Progenitor cell of endocrine pancreas (in vitro differentiated cells): ENCODE measurements at regions not wholly inside any gene's neighbourhood (a gene's known extent, or its start where the extent isn't known, plus 50 kb on each side); places are given as distances from the start of the nearest gene placed in this dataset.

Experiments
- DNase-seq: peaks from one replicate; pipeline ENCODE4 v3.0.0; 2021; ENCODE audit warnings: low spot score; ENCODE audit not compliant: unreplicated experiment
- H3K27ac Mint-ChIP-seq: 2 replicates; pipeline ENCODE4 v1.8.0; 2021; ENCODE audit warnings: mild to moderate bottlenecking, moderate library complexity, mixed read lengths
- H3K27me3 Mint-ChIP-seq: 2 replicates; pipeline ENCODE4 v1.8.0; 2021; ENCODE audit warnings: mixed read lengths
- H3K36me3 Mint-ChIP-seq: 2 replicates; pipeline ENCODE4 v1.8.0; 2022; ENCODE audit warnings: mixed read lengths; ENCODE audit not compliant: insufficient read depth
- H3K4me1 Mint-ChIP-seq: 2 replicates; pipeline ENCODE4 v1.8.0; 2021; ENCODE audit warnings: low read depth, mixed read lengths
- H3K4me3 Mint-ChIP-seq: 2 replicates; pipeline ENCODE4 v1.8.0; 2021; ENCODE audit warnings: low read depth, mild to moderate bottlenecking, moderate library complexity, mixed read lengths
- H3K9me3 Mint-ChIP-seq: 2 replicates; pipeline ENCODE4 v1.8.0; 2021; ENCODE audit warnings: low read depth, mixed read lengths
- TF ChIP-seq, protein P1 (sequence below): fragments of 200-600 bp; sonication (generic); IDR thresholded peaks from one replicate; pipeline ENCODE4 v1.5.0; 2021; ENCODE audit warnings: antibody characterized with exemption, mild to moderate bottlenecking; ENCODE audit not compliant: unreplicated experiment

DNA sequence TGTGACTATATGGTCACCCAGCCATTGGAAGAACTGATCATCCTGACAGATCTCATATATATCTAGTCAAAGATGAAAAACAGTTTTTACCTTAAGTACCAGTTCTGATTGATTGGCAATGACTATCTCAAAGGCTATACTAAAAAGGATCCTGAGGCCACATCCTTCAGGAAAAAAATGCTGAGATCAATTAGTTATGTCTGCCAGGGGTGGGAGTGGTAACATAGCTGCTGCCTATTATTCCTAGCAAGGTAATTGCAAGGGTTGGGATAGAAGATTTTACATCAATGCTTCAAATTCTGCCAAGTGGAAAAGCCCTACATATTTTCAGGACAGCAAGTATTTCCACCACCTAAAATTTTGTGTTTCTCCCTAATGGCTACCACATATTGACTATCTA, 114.7 kb downstream of the C1D start:
- no peak for DNase-seq
- H3K4me3 Mint-ChIP-seq = no peak overlapping the region
- H3K9me3 Mint-ChIP-seq = peaks cover 8% of the 10 kb centered on the region
- TF ChIP-seq, protein P1, sequence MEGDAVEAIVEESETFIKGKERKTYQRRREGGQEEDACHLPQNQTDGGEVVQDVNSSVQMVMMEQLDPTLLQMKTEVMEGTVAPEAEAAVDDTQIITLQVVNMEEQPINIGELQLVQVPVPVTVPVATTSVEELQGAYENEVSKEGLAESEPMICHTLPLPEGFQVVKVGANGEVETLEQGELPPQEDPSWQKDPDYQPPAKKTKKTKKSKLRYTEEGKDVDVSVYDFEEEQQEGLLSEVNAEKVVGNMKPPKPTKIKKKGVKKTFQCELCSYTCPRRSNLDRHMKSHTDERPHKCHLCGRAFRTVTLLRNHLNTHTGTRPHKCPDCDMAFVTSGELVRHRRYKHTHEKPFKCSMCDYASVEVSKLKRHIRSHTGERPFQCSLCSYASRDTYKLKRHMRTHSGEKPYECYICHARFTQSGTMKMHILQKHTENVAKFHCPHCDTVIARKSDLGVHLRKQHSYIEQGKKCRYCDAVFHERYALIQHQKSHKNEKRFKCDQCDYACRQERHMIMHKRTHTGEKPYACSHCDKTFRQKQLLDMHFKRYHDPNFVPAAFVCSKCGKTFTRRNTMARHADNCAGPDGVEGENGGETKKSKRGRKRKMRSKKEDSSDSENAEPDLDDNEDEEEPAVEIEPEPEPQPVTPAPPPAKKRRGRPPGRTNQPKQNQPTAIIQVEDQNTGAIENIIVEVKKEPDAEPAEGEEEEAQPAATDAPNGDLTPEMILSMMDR = no peak
- peaks cover 23% of the 10 kb centered on the region for H3K4me1 Mint-ChIP-seq
- peaks cover 3% of the 10 kb centered on the region for H3K36me3 Mint-ChIP-seq
- no peak overlapping the region for H3K27ac Mint-ChIP-seq
- H3K27me3 Mint-ChIP-seq = no peaks in the 10 kb centered on the region

DNA sequence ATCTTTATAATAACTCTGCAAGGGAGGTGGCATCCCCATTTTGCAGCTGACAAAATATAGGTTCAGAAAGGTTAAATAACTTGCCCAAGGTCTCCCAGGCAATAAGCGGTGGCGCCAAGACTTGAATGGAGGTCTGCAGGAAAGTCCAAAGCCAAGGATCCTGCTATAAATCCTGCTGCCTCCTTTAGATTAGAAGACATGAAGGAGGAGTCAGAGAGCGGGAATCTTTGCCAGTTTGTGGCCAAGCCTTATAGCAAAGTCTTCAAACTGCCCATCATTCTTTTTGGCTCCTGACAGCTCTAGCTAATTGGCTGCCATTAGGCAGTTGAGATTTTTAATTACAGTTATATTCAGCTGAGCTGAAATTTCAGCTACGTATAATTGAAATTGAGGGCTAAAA, 114.3 kb downstream of the C1D start:
- TF ChIP-seq, protein P1 = no peak
- no peak overlapping the region for H3K4me3 Mint-ChIP-seq
- no peaks in the 10 kb centered on the region for H3K36me3 Mint-ChIP-seq
- no peak for DNase-seq
- H3K4me1 Mint-ChIP-seq = peaks cover 23% of the 10 kb centered on the region
- no peaks in the 10 kb centered on the region for H3K27me3 Mint-ChIP-seq
- H3K27ac Mint-ChIP-seq = no peak overlapping the region
- H3K9me3 Mint-ChIP-seq = peaks cover 3% of the 10 kb centered on the region

DNA sequence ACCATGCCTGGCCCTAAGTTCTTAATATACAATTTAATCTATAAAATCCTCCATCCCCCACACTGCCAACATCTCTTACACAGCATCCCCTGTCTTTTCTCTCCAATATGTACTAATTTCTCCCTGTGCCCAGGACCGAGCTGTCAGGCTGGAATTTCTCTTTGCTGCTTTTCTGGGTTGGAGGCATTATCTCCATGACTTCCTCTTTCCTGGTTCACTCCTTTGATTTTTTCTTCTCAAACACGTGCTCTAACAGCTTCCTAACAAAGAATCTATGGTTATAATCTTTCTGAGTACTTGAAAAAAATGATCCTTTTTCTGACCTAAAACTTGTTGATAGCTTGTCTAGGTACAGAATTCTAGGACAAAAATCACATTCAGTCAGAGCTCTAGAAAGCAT, 112.8 kb downstream of the C1D start:
- H3K27ac Mint-ChIP-seq = no peak overlapping the region
- H3K4me3 Mint-ChIP-seq = no peak overlapping the region
- H3K27me3 Mint-ChIP-seq = no peaks in the 10 kb centered on the region
- H3K36me3 Mint-ChIP-seq = no peaks in the 10 kb centered on the region
- H3K9me3 Mint-ChIP-seq = no peaks in the 10 kb centered on the region
- no peak for DNase-seq
- peaks cover 19% of the 10 kb centered on the region for H3K4me1 Mint-ChIP-seq
- TF ChIP-seq, protein P1 = no peak

DNA sequence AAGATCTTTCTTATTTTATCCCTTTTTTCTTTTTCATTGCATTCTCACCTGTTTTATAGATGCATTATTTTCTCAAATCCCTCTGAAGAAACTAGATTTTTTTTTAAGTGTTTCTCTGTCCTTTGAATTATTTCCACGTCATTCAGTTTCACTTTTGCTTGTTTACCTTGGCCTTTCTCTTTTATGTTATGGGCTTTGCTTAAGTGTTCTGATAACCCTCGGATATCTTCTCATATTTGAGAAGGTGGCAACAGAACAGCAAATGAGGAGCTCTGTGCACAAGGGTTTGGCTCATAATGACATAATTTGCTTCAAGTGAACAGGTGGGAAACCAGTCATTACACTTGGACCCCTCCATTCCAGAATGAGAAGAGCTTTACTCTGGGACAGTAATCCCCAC, 111.9 kb downstream of the C1D start:
- Mint-ChIP-seq H3K4me1 (peaks cover 14% of the 10 kb centered on the region), H3K36me3 (no peaks in the 10 kb centered on the region), H3K9me3 (no peaks in the 10 kb centered on the region), H3K27ac (no peak overlapping the region), H3K27me3 (no peaks in the 10 kb centered on the region), H3K4me3 (no peak overlapping the region)
- TF ChIP-seq, protein P1 = no peak
- no peak for DNase-seq

DNA sequence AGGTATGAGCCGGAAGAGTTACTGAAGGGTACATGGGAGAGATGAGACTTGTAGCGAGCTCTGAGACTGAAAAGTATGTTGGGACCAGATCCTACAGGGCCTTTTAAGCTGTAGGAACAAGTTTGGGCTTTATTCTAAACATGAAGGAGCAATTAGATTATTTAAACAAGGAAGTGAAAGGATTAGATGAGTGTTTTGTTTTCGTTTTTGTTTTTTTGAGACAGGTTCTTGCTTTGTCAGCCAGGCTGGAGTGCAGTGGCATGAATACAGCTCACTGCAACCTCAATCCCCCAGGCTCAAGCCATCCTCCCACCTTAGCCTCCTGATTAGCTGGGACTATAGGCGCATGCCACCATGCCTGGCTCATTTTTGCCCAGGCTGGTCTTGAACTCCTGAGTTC, 110.7 kb downstream of the C1D start:
- no peaks in the 10 kb centered on the region for H3K27me3 Mint-ChIP-seq
- TF ChIP-seq, protein P1 = no peak
- H3K4me1 Mint-ChIP-seq = peaks cover 19% of the 10 kb centered on the region
- H3K27ac Mint-ChIP-seq = no peak overlapping the region
- DNase-seq = no peak
- H3K4me3 Mint-ChIP-seq = no peak overlapping the region
- H3K9me3 Mint-ChIP-seq = no peaks in the 10 kb centered on the region
- H3K36me3 Mint-ChIP-seq = no peaks in the 10 kb centered on the region
